Gastroesophageal sphincter (tissue), 4 donors: ENCODE measurements at regions not wholly inside any gene's neighbourhood (a gene's known extent, or its start where the extent isn't known, plus 50 kb on each side); places are given as distances from the start of the nearest gene placed in this dataset.

Experiments
- ATAC-seq: fragments of 150-250 bp; one replicate; pipeline ENCODE4 v1.9.1; 2016; ENCODE audit warnings: mild to moderate bottlenecking, moderate library complexity
- H3K27ac ChIP-seq, 4 donors: fragments of 200-600 bp; sonication (generic) in 3 of 4; 1 replicate in 3 of 4; 2 replicates in 1 of 4; pipeline ENCODE4 v1.5.1; 2016 to 2019
- H3K27me3 ChIP-seq: fragments of 200-600 bp; sonication (generic); one replicate; pipeline ENCODE4 v1.5.1; 2019
- H3K36me3 ChIP-seq, 2 donors: fragments of 200-600 bp; sonication (generic); one replicate each; pipeline ENCODE4 v1.5.1; 2019; ENCODE audit warnings: control low read depth in 1 of 2
- H3K4me1 ChIP-seq, 3 donors: fragments of 200-600 bp; sonication (generic); 1 replicate in 2 of 3; 2 replicates in 1 of 3; pipeline ENCODE4 v1.5.1; 2016 to 2019; ENCODE audit warnings: control low read depth in 2 of 3
- H3K4me3 ChIP-seq, 2 donors: fragments of 200-600 bp; sonication (generic); one replicate each; pipeline ENCODE4 v1.5.1; 2019; ENCODE audit warnings: mild to moderate bottlenecking in 1 of 2, moderate library complexity in 1 of 2
- H3K9me3 ChIP-seq, 3 donors: fragments of 200-600 bp; sonication (generic); one replicate each; pipeline ENCODE4 v1.5.1; 2017 to 2019; ENCODE audit warnings: control low read depth in 2 of 3
- EP300 ChIP-seq: sonication (generic); formaldehyde crosslinking; IDR thresholded peaks from one replicate; pipeline ENCODE4 v1.6.1; 2017; ENCODE audit warnings: antibody characterized with exemption, mild to moderate bottlenecking
- POLR2A ChIP-seq, 2 donors: fragments of 450-650 bp; IDR thresholded peaks; one replicate each; pipeline ENCODE4 v1.6.1; 2017; ENCODE audit warnings: antibody characterized with exemption in 2 of 2, mild to moderate bottlenecking in 2 of 2, moderate library complexity in 1 of 2
- POLR2AphosphoS5 ChIP-seq: sonication (generic); formaldehyde crosslinking; IDR thresholded peaks from one replicate; pipeline ENCODE4 v1.6.1; 2017; ENCODE audit warnings: antibody characterized with exemption
- WGBS, 2 donors: methylation state at CpG; one replicate each; pipeline ENCODE4 v1.1.5; 2018; ENCODE audit warnings: low coverage in 1 of 2; 5-methylcytosine and 5-hydroxymethylcytosine counted together
- TF ChIP-seq, protein P1 (sequence below), 4 experiments: fragments of 200-600 bp in 2 of 4; fragments of 450-650 bp in 2 of 4; sonication (generic) in 1 of 4; IDR thresholded peaks; one replicate each; pipeline ENCODE4 v1.5.1; 2017 to 2019; ENCODE audit warnings: antibody characterized with exemption in 4 of 4, mild to moderate bottlenecking in 2 of 4, moderate library complexity in 2 of 4

DNA sequence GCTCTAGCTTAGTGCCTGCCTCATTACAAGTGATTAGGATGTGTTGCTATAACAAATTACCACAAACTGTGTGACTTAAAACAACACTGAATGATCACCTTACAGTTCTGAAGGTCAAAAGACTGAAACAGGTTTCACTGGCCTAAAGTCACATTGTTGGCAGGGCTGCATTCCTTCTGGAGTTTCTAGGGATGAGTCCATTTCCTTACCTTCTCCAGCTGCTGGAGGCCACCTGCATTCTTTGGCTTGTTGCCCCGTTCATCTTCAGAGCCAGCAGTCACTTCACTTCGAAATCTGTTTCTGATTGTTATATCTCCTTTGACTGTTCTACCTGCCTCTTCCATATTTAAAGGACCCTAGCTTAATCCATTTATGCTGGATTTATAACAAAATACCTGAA is 69.4 kb upstream of the MTPN start:
- TF ChIP-seq POLR2A (IDR thresholded peaks at IDR 0.05) (no peak), POLR2AphosphoS5 (no peak), EP300 (no peak)
- TF ChIP-seq, protein P1, sequence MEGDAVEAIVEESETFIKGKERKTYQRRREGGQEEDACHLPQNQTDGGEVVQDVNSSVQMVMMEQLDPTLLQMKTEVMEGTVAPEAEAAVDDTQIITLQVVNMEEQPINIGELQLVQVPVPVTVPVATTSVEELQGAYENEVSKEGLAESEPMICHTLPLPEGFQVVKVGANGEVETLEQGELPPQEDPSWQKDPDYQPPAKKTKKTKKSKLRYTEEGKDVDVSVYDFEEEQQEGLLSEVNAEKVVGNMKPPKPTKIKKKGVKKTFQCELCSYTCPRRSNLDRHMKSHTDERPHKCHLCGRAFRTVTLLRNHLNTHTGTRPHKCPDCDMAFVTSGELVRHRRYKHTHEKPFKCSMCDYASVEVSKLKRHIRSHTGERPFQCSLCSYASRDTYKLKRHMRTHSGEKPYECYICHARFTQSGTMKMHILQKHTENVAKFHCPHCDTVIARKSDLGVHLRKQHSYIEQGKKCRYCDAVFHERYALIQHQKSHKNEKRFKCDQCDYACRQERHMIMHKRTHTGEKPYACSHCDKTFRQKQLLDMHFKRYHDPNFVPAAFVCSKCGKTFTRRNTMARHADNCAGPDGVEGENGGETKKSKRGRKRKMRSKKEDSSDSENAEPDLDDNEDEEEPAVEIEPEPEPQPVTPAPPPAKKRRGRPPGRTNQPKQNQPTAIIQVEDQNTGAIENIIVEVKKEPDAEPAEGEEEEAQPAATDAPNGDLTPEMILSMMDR (IDR thresholded peaks at IDR 0.05): no peak
- Histone ChIP-seq H3K4me3 (no peak overlapping the region), H3K4me1 (no peaks in the 10 kb centered on the region), H3K27ac (no peak overlapping the region), H3K36me3 (no peaks in the 10 kb centered on the region), H3K9me3 (no peaks in the 10 kb centered on the region), H3K27me3 (no peaks in the 10 kb centered on the region)
- WGBS, 2 donors: 90 to 91% methylated on average over 2 of the region's 2 CpGs
- ATAC-seq: no peak

DNA sequence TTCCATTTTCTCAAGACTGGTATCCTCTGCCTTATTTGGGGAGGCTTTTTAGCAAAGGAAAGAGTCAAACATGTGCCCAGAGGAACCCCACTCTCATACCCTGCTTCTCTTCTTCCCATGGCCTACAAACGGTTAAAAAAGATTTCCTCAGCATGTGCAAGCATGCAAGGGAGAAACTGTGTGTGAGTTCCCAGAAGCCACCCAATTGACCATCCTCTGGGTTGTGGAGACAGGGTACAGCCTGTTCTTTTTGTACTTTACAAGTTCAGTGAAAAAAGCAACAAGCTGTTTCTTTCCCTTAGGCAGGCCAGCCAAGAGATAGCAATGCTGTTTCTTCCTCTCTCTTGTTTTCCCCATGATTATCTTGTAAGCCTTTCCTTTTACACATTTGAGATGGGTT is 68.8 kb upstream of the MTPN start:
- Histone ChIP-seq H3K27ac (no peak overlapping the region), H3K4me3 (no peak overlapping the region), H3K4me1 (no peaks in the 10 kb centered on the region), H3K27me3 (no peaks in the 10 kb centered on the region), H3K9me3 (no peaks in the 10 kb centered on the region), H3K36me3 (no peaks in the 10 kb centered on the region)
- no peak for ATAC-seq
- TF ChIP-seq, protein P1 (IDR thresholded peaks at IDR 0.05): no peak
- TF ChIP-seq POLR2A (IDR thresholded peaks at IDR 0.05) (no peak), EP300 (no peak), POLR2AphosphoS5 (peak; percentile 71)
- WGBS, 2 donors: 83 to 89% methylated on average over 1 of the region's 1 CpG

DNA sequence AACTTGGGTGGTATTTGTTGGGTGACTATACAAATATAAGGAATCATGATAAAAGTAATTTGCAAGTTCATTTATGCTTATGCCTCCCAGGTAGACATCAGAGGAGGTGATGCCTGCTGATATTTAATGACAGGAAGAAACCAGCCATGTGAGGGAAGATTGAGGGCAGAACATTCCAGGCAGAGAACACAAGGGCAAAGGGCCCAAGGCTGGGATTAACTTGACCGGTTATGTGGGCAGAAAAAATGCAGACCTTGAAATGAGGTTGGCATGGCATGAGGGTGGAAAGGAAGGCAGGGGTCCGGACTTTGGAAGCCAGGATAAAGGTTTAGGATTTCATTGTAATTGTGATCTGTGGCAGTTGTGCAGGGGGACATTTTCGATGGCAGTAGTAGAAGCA is 68.0 kb upstream of the MTPN start:
- TF ChIP-seq POLR2AphosphoS5: no peak
- TF ChIP-seq EP300: no peak
- TF ChIP-seq, protein P1 (IDR thresholded peaks at IDR 0.05): no peak
- no peak for TF ChIP-seq POLR2A (IDR thresholded peaks at IDR 0.05)
- no peaks in the 10 kb centered on the region for H3K4me1 ChIP-seq
- H3K9me3 ChIP-seq: no peaks in the 10 kb centered on the region
- H3K27me3 ChIP-seq: no peaks in the 10 kb centered on the region
- ATAC-seq: no peak
- no peak overlapping the region for H3K4me3 ChIP-seq
- H3K36me3 ChIP-seq: no peaks in the 10 kb centered on the region
- H3K27ac ChIP-seq: no peak overlapping the region
- 74 to 82% methylated on average over 3 of the region's 3 CpGs for WGBS, 2 donors

DNA sequence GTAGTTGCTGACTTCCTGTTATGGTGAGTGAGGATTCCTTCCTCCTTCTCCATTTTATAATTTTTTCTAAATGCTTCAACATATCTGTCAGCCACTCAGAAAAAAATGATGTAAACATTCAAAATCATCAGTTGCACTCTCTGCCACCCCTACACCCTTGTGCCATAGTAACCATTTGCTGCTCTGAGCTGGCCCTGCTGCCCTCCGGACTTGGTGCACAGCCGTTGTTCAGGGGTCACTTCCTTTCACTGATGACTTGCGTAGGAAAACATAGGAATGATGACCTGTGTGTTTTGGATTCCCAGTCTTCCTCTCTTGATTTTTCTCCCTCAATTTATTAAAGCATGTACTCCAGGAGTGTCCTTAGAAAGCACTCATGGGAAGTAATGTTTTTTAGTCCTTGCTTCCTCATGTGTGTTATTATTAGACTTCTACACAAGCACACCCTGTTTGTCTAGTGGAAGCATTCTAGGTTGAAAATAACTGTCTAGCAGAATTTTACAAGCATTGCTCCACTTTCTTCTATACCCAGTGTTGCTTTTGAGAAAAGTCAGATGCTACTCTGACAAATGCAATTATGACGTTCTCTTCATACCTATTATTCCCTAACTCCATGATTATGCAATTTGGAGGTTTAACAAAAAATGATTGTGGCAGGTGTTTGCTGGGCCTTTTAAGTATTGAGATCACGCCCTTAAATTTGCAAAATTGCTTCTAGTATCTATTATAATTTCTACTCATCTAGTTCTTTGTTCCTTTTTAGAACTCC is 62.6 kb upstream of the MTPN start:
- Histone ChIP-seq H3K36me3 (no peaks in the 10 kb centered on the region), H3K27ac (no peak overlapping the region), H3K27me3 (no peaks in the 10 kb centered on the region), H3K4me3 (no peak overlapping the region), H3K4me1 (peaks cover 0 to 7% (median 0%) of the 10 kb centered on the region in 3 donors), H3K9me3 (no peaks in the 10 kb centered on the region)
- 71 to 83% methylated on average over 2 to 5 of the region's 5 CpGs for WGBS, 2 donors
- peak; percentile 12 for TF ChIP-seq POLR2AphosphoS5
- TF ChIP-seq, protein P1 (IDR thresholded peaks at IDR 0.05): no peak
- no peak for ATAC-seq

DNA sequence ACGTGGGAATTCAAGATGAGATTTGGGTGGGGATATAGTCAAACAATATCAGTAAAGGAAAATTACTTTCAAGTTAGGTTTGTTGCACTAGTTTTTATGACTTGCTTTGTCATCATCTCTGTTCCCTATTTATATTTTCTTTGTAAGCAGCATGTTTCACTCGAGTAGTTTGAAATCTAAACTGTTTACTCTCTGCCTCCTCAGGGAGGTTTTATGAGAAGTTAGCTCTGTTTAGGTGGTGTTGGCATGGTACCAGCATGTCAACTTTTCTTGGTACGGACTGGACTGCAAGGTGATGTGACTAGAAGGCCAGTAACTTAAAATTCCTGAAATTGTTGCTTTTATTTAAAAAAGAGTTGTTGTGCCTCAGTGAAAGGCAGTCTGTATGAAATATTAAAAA is 59.2 kb upstream of the MTPN start:
- H3K36me3 ChIP-seq: no peaks in the 10 kb centered on the region
- no peaks in the 10 kb centered on the region for H3K27me3 ChIP-seq
- H3K4me1 ChIP-seq: peaks cover 0 to 24% (median 0%) of the 10 kb centered on the region in 3 donors
- no peak for ATAC-seq
- no peak overlapping the region for H3K27ac ChIP-seq
- TF ChIP-seq POLR2AphosphoS5 (no peak), EP300 (no peak)
- TF ChIP-seq, protein P1 (IDR thresholded peaks at IDR 0.05): no peak
- WGBS, 2 donors: 34 to 40% methylated on average over 2 to 3 of the region's 3 CpGs
- no peak overlapping the region for H3K4me3 ChIP-seq
- no peaks in the 10 kb centered on the region for H3K9me3 ChIP-seq
